OCI-LY3 (cell line): ENCODE measurements at regions not wholly inside any gene's neighbourhood (a gene's known extent, or its start where the extent isn't known, plus 50 kb on each side); places are given as distances from the start of the nearest gene placed in this dataset.

Experiments
- CTCF ChIP-seq: fragments of 200-600, 300-600 bp; sonication (generic); IDR thresholded peaks from 2 replicates; pipeline ENCODE4 v1.5.1; 2014; ENCODE audit warnings: antibody characterized with exemption, low read length, low read depth
- EZH2phosphoT487 ChIP-seq: fragments of 200-600 bp; shearing (Covaris generic); IDR thresholded peaks from 2 replicates; pipeline ENCODE4 v1.6.1; 2018; ENCODE audit warnings: antibody characterized with exemption, mixed run types, low read depth

DNA sequence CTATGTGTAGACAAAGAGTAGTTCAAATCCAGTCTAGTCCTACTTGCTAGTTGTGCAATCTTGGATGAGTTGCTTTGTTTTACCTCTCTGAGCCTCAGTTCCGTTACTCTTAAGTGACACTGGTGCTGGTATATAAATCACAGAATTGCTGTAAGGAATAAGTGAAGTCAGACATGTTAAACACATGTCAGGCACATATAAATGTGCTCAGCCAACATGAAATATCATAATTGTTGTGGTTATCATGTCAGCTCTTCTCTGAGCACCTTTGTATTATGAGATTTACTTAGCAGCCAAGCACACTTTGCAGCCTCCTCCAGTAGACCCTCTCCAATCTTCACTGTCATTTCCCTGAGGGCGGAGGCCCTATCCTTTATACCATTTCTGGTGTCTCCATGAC lies 87.9 kb upstream of the PAK3 start:
- no peak for TF ChIP-seq CTCF
- no peak for TF ChIP-seq EZH2phosphoT487
